NCI-H345 treated with DMSO at 0.1 percent for 48 hours (cell line): ENCODE measurements at regions not wholly inside any gene's neighbourhood (a gene's known extent, or its start where the extent isn't known, plus 50 kb on each side); places are given as distances from the start of the nearest gene placed in this dataset.

ENCODE experiments used
- DNase-seq: peaks from one replicate; lab custom pipeline; 2025; ENCODE audit not compliant: unreplicated experiment; lab: John Stamatoyannopoulos, UW

GRCh38 chr9:101792475-101792874 is 54.0 kb upstream of the GRIN3A start:
- DNase-seq, result no peak

DNA sequence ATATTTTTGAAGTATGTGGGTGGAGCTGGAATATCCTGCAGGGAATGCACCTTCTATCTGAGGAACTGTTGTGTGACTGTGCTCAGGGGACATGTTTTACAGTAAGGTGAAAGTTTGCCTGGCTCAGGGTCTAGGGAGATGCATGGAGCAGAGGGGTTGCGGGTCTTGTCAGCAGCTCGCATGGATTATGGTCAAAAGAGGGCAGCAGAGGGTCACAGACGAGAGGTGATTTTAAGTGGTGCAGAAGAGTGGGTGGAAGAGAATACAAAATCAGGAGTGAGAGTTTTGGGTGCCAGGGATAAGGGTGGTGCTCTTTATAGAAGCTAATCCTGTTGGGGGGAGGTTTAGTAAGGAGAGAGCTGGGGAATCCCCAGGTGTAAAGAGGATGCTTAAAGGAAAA is 53.5 kb upstream of the GRIN3A start:
- DNase-seq, result peak; percentile 1

DNA sequence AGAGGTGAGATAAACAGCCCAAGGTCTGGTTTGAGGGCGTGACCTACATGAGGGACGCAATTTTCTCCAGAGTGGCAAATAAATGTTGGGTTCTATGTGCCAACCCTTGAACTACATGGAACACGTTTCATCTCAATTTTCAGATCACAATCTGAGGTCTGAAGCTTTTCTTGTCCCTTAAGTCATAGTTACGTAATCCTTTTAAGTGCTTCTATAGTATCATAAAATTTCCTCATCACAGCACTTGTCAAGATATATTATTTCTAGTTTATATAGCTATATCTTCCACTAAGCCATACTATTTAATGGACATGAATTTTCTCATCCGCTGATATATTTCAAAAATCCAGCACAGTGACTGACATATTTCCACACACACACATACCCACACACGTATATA is 53.1 kb upstream of the GRIN3A start:
- DNase-seq, result no peak
